NCI-H1105 (cell line): ENCODE measurements at regions not wholly inside any gene's neighbourhood (a gene's known extent, or its start where the extent isn't known, plus 50 kb on each side); places are given as distances from the start of the nearest gene placed in this dataset.
A peak's percentile ranks its signal among the peaks of the same experiment; 100 is the strongest.

Source experiments
- DNase-seq: peaks from one replicate; lab custom pipeline; 2025; lab: John Stamatoyannopoulos, UW

- no peak for DNase-seq
Measured at GRCh38 chr2:17306219-17306618, 212.0 kb downstream of the RAD51AP2 start.

- DNase-seq, result no peak
Measured at GRCh38 chr2:17303521-17303920, 214.7 kb downstream of the RAD51AP2 start.

DNA sequence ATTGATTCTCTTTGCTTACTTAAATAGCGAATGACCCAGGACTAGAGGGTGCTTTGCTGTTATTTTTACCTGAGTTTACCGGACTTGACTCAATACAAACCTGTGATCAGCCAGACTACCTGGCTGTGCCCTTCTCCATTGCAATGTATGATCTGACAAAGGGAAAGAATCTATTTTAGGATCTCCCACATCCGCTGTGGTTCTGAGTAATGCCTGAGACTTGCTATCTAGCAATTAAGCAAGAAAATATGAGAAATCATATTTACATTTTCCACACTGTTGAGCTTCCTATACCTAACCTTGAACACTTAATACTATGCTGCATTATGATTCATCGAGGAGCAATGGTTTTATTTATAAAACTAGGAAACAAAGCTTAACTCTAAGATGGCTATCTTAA is 215.2 kb downstream of the RAD51AP2 start:
- DNase-seq, result no peak

GRCh38 chr2:17302281-17302680 is 216.0 kb downstream of the RAD51AP2 start:
- no peak for DNase-seq

DNA sequence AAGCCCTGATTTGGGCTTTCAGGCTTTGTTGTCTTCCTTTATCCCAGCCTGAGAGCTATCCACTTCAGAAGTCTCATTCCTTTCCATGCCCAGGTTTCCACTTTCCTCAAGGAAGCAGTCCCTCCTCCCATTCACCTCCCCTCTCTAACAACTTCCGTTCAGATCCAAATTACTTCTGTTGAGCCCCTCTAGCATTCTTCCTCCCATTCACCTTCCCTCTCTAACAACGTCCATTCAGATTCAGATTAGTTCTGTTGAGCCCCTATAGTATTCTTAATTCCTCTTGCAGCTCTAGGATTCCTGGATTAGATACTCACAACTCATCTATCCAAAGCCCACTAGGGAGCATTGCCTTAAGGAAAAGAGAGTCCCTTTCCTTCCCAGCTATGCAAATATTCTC is 216.8 kb downstream of the RAD51AP2 start:
- DNase-seq, result no peak

GRCh38 chr2:17299891-17300540 is 218.2 kb downstream of the RAD51AP2 start:
- no peak for DNase-seq

GRCh38 chr2:17298453-17298852 is 219.8 kb downstream of the RAD51AP2 start:
- no peak for DNase-seq

DNA sequence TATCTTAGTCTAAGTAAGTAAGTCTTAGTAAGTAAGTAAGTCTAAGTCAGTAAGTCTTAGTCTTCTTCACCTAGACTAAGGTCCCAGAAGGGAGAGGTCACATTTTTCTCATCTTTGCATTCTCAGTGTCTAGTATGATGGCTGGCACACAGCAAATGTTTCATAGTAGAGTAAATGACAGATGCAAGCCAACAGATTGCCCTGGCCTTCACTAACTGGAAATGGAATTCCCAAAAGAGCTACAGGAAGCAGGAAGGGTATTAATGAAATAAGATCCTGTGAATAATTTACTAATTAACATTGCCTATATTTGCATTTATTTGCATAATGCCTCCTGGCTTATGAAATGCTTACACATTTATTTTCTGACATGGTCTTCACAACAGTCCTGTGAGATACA is 221.6 kb downstream of the RAD51AP2 start:
- DNase-seq, result no peak

GRCh38 chr2:17289669-17290068 is 228.6 kb downstream of the RAD51AP2 start:
- DNase-seq, result no peak

GRCh38 chr2:17287183-17287582 is 231.1 kb downstream of the RAD51AP2 start:
- no peak for DNase-seq

- no peak for DNase-seq
Measured at GRCh38 chr2:17282826-17283225, 235.4 kb downstream of the RAD51AP2 start.

- no peak for DNase-seq
Measured at GRCh38 chr2:17282245-17282644, 236.0 kb downstream of the RAD51AP2 start.

DNA sequence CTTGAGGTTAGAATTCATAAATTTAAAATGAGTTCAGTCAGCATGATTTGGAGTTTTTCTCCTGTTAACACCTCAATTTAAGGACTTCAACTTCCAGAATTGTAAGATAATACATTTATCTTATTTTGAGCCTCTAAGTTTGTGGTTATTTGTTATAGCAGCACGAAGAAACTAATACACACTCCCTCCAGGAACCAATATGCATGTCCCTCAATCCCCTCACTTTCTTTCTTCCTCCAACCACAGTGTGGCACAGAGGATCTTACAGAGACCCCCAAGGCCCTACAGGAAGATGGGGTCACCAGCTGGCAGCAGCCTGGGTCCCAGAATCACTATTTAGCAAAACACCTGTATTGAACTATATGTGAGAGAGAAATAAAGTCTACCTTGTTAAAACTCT is 242.0 kb downstream of the RAD51AP2 start:
- DNase-seq, result no peak

DNA sequence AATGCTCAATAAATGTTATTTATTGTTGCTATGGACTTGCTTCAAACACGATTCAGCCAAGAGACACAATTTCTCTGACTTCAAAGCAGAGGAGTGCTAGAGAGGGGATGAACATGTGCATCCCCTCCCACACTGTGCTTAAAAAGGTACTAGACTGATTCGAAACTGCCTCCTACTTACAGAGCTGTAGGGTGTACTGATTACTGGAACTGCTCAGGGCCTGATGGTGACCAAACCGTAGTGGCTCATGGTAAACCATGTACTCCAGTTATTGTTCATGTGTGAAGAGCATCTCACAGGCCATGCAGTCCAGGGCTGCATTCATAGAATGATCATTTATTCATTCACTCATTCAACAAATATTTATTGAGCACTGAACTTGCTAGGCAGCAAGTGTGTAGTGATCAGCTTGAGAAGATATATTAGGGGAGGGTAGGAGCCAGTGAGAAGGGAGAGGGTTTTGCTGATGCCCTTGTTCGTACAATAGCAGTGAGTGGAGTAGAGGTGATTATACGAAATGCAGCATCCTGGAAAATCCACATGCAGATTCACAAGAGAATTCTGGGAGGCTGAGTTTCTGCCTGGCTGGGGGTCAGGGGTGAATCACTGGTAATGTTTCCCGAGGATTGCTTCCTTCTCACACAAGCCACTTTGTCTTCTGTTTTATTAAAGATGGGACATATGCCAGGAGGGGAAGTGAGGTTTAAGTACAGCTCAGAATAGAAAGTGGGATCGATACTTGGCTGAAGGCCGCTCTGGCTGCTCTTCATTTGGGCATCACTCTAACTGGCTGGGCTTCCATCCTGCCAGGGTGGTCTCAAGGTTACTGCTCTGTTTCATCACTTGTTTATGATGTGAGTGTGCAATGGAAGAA is 245.4 kb downstream of the RAD51AP2 start:
- DNase-seq, result peak; percentile 14

DNA sequence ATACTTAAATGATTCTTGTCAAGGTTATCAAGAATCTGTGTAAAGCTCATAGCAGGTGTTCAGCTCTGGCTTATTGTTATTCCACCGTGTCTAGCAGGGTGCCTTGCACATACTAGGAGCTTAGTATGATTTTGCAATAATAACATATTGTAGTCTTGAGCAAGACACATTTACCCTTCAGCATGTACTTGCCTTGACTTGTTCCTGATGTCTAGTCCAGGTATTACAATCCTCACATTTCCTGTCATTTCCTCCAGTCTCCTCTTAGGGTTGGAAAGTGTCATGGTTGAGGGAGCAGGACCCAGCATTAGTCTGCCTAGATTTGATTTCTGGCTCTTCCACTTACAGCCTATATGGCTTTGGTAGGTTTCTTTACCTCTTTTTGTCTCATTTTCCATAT is 246.1 kb downstream of the RAD51AP2 start:
- no peak for DNase-seq

DNA sequence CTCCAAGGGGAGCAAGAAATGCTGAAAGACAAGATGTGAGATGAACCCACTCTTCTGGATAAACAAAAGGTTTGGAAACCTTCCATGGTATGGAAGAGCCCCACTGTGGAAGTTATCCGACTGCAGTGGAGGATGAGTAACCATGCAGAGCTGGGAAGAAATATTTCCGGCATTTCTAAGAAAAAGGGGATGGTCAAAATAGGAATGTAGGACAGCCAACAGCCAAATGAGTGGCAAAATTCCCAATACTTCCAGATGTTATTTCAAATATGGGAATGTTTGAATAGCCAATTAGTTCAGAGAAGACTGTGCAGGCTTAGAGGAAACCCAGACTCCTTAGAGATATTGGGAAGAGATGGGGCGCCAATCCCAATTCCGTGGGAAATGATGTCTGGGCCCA is 246.8 kb downstream of the RAD51AP2 start:
- no peak for DNase-seq

DNA sequence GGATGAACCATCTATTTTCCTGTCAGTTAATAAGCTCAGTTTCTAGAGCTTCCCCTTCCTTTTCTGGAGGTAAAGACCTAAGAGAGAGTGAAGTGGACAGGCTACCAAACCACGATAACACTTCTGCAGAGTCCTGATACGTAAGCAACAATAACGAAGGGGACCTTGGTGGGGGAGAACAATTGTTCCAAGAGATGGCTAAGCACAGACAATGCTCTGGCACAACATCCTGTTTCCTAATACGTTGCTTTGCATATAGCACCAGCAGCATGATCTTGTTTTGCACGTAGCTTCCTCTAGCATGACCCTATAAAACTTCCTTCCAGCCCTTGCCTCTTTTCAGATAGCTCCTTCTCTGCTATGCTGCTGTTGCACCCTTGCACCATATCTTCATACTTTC is 247.3 kb downstream of the RAD51AP2 start:
- DNase-seq, result no peak

GRCh38 chr2:17263570-17263968 is 254.7 kb downstream of the RAD51AP2 start:
- DNase-seq, result no peak

DNA sequence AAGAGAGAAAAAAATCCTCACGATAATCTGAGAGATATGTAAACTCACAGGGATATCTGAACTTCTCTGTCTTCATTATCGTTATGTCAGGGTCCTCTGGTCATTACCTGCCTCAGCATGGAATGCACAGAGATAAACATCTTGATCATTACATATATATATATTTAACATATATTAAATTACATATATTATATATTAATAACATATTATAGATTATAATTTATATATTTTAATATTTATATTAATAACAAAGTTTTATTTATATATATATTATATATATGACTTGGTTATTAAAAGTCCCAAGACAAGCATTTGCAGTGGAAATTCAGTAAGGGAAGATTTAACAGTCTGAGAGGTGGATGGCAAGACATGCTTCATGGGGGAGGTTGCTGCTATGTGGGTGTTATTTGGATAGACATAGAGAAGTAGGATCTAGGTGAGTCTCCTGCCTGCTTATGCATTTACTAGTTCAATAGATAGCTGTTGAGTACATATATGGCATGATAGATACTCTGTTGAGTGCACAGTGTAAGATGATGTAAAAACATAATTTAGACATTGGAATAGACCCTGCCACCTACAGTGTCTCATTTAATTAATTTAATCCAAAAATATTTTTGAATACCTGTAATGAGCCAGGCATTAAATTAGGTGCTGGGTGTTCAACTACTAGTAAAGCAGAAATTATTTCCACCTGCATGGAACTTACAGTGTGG is 255.2 kb downstream of the RAD51AP2 start:
- DNase-seq, result no peak

- DNase-seq, result no peak
Measured at GRCh38 chr2:17259613-17260012, 258.6 kb downstream of the RAD51AP2 start.

- no peak for DNase-seq
Measured at GRCh38 chr2:17258861-17259260, 259.4 kb downstream of the RAD51AP2 start.

- DNase-seq, result no peak
Measured at GRCh38 chr2:17257189-17257909, 260.9 kb downstream of the RAD51AP2 start.
